Fibroblast of lung (primary cell): ENCODE measurements at regions not wholly inside any gene's neighbourhood (a gene's known extent, or its start where the extent isn't known, plus 50 kb on each side); places are given as distances from the start of the nearest gene placed in this dataset.

Source experiments
- DNase-seq, 2 donors: peaks; one replicate each; pipeline versions ENCODE4 v3.0.0 to v3.0.0-alpha.2; 2010; ENCODE audit warnings: low read depth in 2 of 2
- H2AFZ ChIP-seq: 2 replicates; pipeline ENCODE4 v1.5.1; 2012; ENCODE audit warnings: low read length, control low read depth, inconsistent platforms
- H3K27ac ChIP-seq: 2 replicates; pipeline ENCODE4 v1.5.1; 2011; ENCODE audit warnings: low read length, control low read depth; ENCODE audit not compliant: insufficient read depth
- H3K27me3 ChIP-seq: 2 replicates; pipeline ENCODE4 v1.5.1; 2011; ENCODE audit warnings: mild to moderate bottlenecking, low read length; ENCODE audit not compliant: control insufficient read depth, insufficient read depth
- H3K36me3 ChIP-seq: 2 replicates; pipeline ENCODE4 v1.5.1; 2011; ENCODE audit warnings: low read length; ENCODE audit not compliant: control insufficient read depth, insufficient read depth
- H3K4me1 ChIP-seq: 2 replicates; pipeline ENCODE4 v1.5.1; 2011; ENCODE audit warnings: low read length; ENCODE audit not compliant: control insufficient read depth, insufficient read depth; ENCODE audit errors: extremely low read depth
- H3K4me2 ChIP-seq: 2 replicates; pipeline ENCODE4 v1.5.1; 2011; ENCODE audit warnings: low read length, control low read depth; ENCODE audit not compliant: insufficient read depth; ENCODE audit errors: extremely low read depth
- H3K4me3 ChIP-seq, 4 experiments: fragments of 200-600 bp in 1 of 4; sonication (generic) in 1 of 4; replicated peaks in 1 of 4; 2 replicates each; pipeline ENCODE4 v1.5.1; 2011 to 2016; ENCODE audit warnings: low read length in 4 of 4, low read depth in 3 of 4, mild to moderate bottlenecking in 3 of 4, control low read depth in 2 of 4, inconsistent platforms in 1 of 4, mixed read lengths in 1 of 4; ENCODE audit not compliant: insufficient read depth in 1 of 4; ENCODE audit errors: control extremely low read depth in 1 of 4
- H3K79me2 ChIP-seq: 2 replicates; pipeline ENCODE4 v1.5.1; 2012; ENCODE audit warnings: mild to moderate bottlenecking, low read length, inconsistent platforms; ENCODE audit not compliant: control insufficient read depth, insufficient read depth
- H3K9ac ChIP-seq: 2 replicates; pipeline ENCODE4 v1.5.1; 2011; ENCODE audit warnings: mild to moderate bottlenecking, low read length, control low read depth; ENCODE audit not compliant: insufficient read depth
- H3K9me3 ChIP-seq: 2 replicates; pipeline ENCODE4 v1.5.1; 2012; ENCODE audit warnings: low read depth, low read length; ENCODE audit not compliant: control insufficient read depth, insufficient read depth
- H4K20me1 ChIP-seq: 2 replicates; pipeline ENCODE4 v1.5.1; 2011; ENCODE audit warnings: low read length; ENCODE audit not compliant: control insufficient read depth, insufficient read depth; ENCODE audit errors: extremely low read depth
- EZH2 ChIP-seq: IDR thresholded peaks from 2 replicates; pipeline ENCODE4 v1.5.1; 2012; ENCODE audit warnings: low read length, control low read depth, mild to moderate bottlenecking; ENCODE audit errors: missing control alignments
- TF ChIP-seq, protein P1 (sequence below), 2 donors: IDR thresholded peaks in 1 of 2; conservative IDR thresholded peaks in 1 of 2; 1 replicate in 1 of 2; 2 replicates in 1 of 2; pipeline ENCODE4 v1.5.1; 2011 to 2012; ENCODE audit warnings: low read length in 2 of 2, control low read depth in 1 of 2, inconsistent platforms in 1 of 2, low read depth in 1 of 2, mild to moderate bottlenecking in 1 of 2

DNA sequence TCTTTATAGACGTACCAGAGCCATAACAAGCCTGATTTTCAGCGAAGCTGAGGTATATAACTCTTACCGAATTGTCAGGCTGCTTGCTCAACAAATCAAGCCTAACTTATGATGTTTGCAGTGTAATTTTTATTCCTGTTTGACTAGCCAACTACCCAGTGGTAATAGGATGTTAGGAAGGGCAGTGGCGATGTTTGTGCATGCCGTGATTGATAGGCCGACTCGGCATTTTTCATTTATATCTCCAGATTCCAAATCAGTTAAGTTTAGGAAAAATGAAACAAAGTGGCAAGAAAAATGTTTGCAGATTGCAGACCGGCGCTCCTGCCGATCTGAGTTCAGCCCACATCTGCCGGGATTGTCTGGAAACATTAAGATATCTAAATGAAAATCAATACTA is 401.6 kb upstream of the ZNF507 start:
- no peak overlapping the region for H3K4me3 ChIP-seq
- no peaks in the 10 kb centered on the region for H3K79me2 ChIP-seq
- no peak overlapping the region for H3K27ac ChIP-seq
- no peaks in the 10 kb centered on the region for H4K20me1 ChIP-seq
- H3K4me1 ChIP-seq, result no peaks in the 10 kb centered on the region
- no peaks in the 10 kb centered on the region for H3K27me3 ChIP-seq
- no peaks in the 10 kb centered on the region for H3K9me3 ChIP-seq
- DNase-seq, result no peak
- H3K9ac ChIP-seq, result no peak overlapping the region
- TF ChIP-seq EZH2, result no peak
- TF ChIP-seq, protein P1, sequence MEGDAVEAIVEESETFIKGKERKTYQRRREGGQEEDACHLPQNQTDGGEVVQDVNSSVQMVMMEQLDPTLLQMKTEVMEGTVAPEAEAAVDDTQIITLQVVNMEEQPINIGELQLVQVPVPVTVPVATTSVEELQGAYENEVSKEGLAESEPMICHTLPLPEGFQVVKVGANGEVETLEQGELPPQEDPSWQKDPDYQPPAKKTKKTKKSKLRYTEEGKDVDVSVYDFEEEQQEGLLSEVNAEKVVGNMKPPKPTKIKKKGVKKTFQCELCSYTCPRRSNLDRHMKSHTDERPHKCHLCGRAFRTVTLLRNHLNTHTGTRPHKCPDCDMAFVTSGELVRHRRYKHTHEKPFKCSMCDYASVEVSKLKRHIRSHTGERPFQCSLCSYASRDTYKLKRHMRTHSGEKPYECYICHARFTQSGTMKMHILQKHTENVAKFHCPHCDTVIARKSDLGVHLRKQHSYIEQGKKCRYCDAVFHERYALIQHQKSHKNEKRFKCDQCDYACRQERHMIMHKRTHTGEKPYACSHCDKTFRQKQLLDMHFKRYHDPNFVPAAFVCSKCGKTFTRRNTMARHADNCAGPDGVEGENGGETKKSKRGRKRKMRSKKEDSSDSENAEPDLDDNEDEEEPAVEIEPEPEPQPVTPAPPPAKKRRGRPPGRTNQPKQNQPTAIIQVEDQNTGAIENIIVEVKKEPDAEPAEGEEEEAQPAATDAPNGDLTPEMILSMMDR (conservative IDR thresholded peaks at IDR 0.05 in 1 of 2, IDR thresholded peaks at IDR 0.05 in 1 of 2; ENCODE audit: low read depth in 1 of 2, low read length in 2 of 2), result no peak
- no peak overlapping the region for H2AFZ ChIP-seq
- no peaks in the 10 kb centered on the region for H3K36me3 ChIP-seq
- no peak overlapping the region for H3K4me2 ChIP-seq

DNA sequence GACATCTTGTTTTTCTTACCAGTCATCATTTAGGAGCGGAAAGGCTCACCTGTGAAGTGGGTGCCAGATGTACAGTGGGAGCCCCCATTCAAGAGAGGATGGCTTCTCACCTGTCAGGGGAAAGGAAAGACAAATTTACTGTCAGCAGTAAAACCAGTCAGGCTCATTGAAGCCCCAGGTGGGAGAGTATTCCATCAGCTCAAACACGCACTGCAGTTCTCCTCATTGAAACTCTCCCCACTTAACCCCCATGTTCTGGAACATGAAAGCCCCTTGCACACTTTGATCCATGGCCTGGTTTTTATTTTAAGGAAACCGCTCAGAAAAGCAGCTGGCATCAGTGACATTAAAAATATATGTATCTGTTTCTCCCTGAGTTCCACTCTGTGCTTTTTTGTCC is 401.1 kb upstream of the ZNF507 start:
- no peak overlapping the region for H3K4me2 ChIP-seq
- H3K36me3 ChIP-seq, result no peaks in the 10 kb centered on the region
- no peaks in the 10 kb centered on the region for H4K20me1 ChIP-seq
- DNase-seq, result no peak
- no peak overlapping the region for H3K4me3 ChIP-seq
- H3K4me1 ChIP-seq, result no peaks in the 10 kb centered on the region
- H3K9me3 ChIP-seq, result no peaks in the 10 kb centered on the region
- H3K9ac ChIP-seq, result no peak overlapping the region
- H2AFZ ChIP-seq, result no peak overlapping the region
- H3K79me2 ChIP-seq, result no peaks in the 10 kb centered on the region
- H3K27me3 ChIP-seq, result no peaks in the 10 kb centered on the region
- no peak overlapping the region for H3K27ac ChIP-seq
- TF ChIP-seq, protein P1 (conservative IDR thresholded peaks at IDR 0.05 in 1 of 2, IDR thresholded peaks at IDR 0.05 in 1 of 2; ENCODE audit: low read depth in 1 of 2, low read length in 2 of 2), result no peak
- no peak for TF ChIP-seq EZH2

DNA sequence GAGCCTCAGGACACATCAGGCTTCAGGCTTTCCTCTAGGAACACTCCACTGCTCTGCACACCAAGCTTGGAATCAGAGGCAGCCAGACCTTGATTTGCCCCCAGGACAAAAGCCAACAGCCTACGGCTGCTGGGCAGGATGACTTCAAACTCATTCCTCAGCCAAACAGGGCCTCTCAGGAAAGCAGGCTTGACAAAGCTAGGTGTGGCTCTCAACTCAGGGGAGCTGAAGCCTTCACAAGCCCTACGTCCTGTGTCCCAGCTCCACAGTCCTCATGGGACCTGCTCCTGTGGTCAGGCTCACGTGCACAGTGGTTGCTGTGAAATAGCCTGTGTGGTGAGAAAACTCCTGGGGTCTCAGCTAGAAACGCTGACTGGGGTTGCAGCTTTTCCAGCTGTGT is 398.9 kb upstream of the ZNF507 start:
- Histone ChIP-seq H2AFZ (no peak overlapping the region), H3K9ac (no peak overlapping the region), H3K36me3 (no peaks in the 10 kb centered on the region), H3K4me2 (no peak overlapping the region), H4K20me1 (no peaks in the 10 kb centered on the region), H3K27me3 (no peaks in the 10 kb centered on the region), H3K4me3 (no peak overlapping the region), H3K4me1 (no peaks in the 10 kb centered on the region), H3K27ac (no peak overlapping the region), H3K79me2 (no peaks in the 10 kb centered on the region), H3K9me3 (no peaks in the 10 kb centered on the region)
- TF ChIP-seq, protein P1 (conservative IDR thresholded peaks at IDR 0.05 in 1 of 2, IDR thresholded peaks at IDR 0.05 in 1 of 2; ENCODE audit: low read depth in 1 of 2, low read length in 2 of 2), result no peak
- no peak for TF ChIP-seq EZH2
- no peak for DNase-seq
